ENCODE measurements at regions not wholly inside any gene's neighbourhood (a gene's known extent, or its start where the extent isn't known, plus 50 kb on each side); places are given as distances from the start of the nearest gene placed in this dataset.

DNA sequence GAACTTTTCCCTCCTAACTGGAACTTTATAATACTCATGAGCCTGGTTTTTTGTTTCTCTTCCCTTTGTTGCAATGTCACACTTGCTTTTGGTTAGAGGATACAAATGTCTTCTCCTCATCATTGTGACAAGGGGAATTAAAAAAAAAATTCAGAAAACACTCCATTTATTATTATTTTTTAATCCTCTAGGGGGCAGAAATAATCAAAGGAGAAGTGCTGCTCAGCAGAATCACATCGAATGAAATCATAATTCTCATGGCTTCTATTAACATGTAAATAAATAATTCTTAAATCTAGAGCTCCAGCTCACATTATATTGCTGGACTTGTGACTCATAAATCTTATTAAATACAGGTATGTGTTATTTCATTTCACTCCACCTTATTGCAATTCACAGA lies 273.8 kb downstream of the TRIB2 start:
- TF ChIP-seq BACH1 (IDR thresholded peaks at IDR 0.05; ENCODE audit: borderline replicate concordance), result no peak
- no peak for TF ChIP-seq BHLHE40 (IDR thresholded peaks at IDR 0.05; ENCODE audit: borderline replicate concordance in 1 of 2, low read depth in 2 of 2, low read length in 1 of 2)
- TF ChIP-seq SMC3 (IDR thresholded peaks at IDR 0.05; ENCODE audit: borderline replicate concordance, low read length), result no peak
- no peak for TF ChIP-seq POLR2A (IDR thresholded peaks at IDR 0.05; ENCODE audit: low read depth, low read length)
- TF ChIP-seq JUNB (IDR thresholded peaks at IDR 0.05), result no peak
- no peak for TF ChIP-seq NR2C2 (IDR thresholded peaks at IDR 0.05; ENCODE audit: borderline replicate concordance, control insufficient read depth, insufficient read length, low read depth)
- no peak for TF ChIP-seq CTCF (IDR thresholded peaks at IDR 0.05 in 2 of 3, conservative IDR thresholded peaks at IDR 0.05 in 1 of 3; ENCODE audit: control insufficient read depth in 2 of 3, extremely low read depth in 1 of 3, insufficient read depth in 1 of 3, low read depth in 3 of 3, low read length in 3 of 3)
- TF ChIP-seq RCOR1 (conservative IDR thresholded peaks at IDR 0.05; ENCODE audit: low read depth, low read length), result no peak
- no peak for TF ChIP-seq CREB1 (IDR thresholded peaks at IDR 0.05; ENCODE audit: low read depth)
